GM19328 (cell line): ENCODE measurements at regions not wholly inside any gene's neighbourhood (a gene's known extent, or its start where the extent isn't known, plus 50 kb on each side); places are given as distances from the start of the nearest gene placed in this dataset.

Experiments used
- ATAC-seq: cut with Tn5 transposase; IDR thresholded peaks from one replicate; pipeline ENCODE4 v1.9.1; 2021; ENCODE audit warnings: mild to moderate bottlenecking, moderate library complexity; ENCODE audit not compliant: unreplicated experiment

DNA sequence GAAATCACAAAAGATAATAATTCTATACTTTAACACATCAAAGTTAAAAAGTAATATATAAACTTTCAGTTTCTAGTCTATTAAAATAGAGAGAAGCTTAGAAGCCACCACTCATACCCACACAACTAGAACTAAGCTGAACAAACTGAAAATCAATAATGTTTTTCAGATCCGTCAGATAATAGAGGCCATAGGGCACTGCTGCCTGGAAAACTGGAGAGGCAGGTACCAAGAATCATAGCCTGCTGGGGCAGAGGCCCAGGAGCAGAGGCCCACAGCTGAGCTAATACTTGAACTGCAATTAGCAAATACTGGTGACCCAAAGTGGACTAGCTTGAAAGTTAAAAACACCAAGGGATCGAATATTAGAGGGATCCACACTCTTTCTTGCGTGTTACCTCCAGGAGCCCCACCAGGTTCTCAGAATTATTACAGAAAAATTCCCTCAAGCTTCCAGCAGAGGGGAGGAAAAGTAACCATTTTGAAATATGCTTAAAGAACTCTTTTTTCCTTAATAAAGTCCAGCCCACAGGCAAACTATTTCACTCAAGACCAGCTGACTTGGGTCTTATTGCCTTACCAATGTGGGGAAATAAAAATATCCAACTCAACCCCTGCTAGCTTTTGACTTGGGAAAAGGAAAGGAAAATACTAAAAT, 774.1 kb upstream of the IGFBP3 start:
- no peak for ATAC-seq

DNA sequence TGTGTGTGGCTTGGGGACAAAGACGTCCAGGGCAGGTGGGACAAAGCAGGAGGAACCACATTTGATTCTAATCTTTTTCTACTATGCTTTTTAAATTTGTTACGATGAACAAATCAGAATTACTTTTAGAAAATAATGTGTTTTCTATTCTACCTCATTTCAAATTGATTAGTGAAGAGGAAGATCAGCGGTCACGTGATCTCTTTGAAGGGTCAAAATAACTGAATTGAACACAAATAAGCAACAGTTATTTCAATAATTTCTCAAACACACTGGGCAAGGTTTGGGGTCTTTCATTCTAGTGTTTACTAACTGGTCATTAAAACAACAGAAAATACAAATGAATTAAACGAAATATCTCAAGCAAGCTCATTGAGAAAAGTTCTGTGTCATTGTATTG, 773.0 kb upstream of the IGFBP3 start:
- ATAC-seq = no peak

DNA sequence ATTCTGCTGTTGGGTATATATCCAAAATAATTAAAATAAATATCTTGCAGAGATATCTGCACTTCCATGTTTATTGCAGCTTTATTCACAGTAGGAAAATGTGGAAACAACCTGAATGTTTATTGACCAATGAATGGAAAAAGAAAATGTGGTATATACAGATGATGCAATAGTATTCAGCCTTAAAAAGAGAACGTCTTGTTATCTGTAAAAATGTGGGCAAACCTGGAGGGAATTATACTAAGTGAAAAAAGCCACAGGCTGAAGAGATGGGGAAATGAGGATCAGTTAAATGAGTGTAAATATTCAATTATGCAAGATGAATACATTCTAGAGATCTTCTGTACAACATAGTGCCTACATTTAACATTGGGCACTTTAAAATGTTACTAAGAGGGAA, 766.1 kb upstream of the IGFBP3 start:
- ATAC-seq = no peak

DNA sequence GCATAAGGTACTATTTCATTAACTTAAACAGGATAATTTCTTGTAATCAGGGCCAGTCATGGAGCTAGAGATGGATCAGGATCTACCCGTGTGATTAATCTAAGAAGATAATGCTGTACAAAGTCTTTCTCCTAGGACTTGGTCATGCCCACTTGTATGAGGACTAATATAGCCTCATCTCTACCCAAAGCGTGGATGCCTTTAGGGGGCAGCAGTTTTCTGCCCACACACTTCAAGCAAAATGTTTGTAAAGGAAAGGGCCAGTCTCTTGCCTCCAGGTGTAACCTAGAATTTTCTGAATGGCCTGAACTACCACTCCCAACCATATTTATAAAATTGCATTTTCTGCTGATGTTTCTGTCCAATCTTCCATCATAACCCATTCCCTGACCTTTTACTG, 764.0 kb upstream of the IGFBP3 start:
- ATAC-seq = no peak

DNA sequence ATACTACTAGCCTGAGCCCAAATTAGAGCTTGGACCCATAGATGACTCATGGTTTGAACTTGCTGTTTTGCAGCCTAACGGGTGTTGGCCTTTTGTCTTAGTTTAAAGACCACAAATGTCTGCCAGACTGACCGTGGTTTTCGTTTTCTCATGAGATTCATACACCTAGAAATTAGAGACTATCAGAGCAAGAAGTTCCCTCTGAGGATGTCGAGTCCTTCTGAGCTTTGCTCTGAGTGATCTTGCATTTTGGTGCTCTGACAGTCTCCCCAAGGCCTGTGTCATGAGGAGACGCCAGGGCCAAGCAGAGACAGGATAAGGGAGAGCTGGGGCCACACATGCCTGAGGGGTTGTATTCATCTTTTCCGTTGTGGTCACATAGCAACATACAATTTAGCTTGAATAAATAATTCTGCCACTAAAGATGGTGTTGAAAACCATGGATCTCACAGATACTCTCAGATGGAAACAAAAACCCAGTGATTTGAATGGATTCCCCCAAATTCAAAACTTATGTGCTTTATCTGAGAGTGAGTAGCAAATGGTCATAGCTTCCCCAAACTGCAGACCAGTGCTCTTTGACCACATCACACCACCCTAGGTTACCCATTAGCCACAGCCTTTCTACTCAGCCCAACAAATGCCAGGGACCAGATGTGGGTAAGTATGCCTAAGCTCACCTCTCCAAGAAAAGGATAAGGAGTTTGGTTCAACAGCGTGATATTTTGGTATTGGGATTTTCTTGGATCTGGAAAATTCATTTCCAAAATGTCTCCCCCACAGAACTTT, 762.0 kb upstream of the IGFBP3 start:
- no peak for ATAC-seq

DNA sequence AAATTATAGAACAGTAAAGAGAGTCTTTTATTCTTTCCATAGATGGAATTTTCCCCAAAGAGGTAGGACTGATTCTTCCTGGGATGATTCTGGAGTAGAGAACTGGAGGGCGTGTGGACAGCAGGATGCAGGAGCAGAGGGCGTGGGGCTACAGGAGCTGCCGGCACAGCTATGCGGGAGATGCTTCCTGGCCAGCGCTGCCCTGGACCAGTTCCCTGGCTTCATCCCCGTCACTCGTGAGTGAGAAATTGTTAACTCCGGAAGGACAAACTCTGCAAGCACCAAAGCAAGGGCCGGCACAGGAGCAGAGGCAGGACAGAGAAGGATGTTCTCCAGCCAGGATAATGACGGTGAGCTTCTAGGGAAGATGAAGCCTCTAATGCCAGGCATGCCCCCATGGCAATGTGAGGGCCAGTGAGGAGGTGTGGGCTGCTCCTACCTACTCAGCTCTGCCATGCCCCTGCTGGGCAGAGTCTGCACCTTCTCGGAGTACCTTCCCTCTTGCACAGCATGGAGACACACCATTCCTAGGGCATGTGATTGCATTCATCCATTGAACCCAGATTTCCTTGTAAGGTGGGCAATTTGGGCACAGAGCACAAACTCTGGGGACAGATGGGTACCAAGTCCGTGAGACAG, 760.9 kb upstream of the IGFBP3 start:
- no peak for ATAC-seq

DNA sequence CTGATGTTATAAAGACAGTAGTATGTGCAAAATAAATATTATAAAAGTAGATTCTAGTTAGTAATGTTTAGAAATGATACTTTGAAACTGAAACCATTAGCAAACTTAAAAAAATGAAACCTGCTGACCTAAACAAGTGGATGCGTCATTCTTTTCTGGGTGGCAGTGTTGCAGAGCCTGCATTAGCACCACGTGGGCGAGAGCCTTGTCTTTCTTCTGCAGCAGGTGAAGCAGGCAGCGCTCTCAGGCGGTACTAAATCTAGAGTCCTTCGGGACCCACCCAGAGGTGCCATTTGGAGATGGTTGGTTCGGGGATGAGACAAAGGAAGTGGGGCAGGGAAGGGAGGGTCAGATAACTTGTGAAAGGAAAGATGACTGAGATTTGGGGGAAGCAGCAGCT, 759.1 kb upstream of the IGFBP3 start:
- ATAC-seq = no peak

DNA sequence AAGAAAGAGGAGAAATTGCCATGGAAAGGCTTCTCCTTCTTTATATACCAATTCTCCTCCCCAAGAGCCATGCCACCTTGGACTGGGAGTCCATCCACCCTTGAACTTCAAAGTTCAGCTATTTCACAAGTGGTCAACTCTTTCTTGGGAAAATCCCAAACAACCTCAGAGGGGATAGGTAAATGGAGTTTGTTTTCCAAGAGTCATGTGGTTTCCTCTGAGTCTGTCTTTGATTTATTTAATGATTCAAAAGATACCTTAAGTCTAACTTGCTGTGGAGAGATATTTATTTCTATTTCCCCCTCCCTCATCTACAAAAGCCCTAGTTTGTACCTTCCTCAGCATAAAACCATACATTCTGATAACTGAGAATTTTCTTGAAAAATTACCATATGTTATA, 758.6 kb upstream of the IGFBP3 start:
- ATAC-seq = no peak

DNA sequence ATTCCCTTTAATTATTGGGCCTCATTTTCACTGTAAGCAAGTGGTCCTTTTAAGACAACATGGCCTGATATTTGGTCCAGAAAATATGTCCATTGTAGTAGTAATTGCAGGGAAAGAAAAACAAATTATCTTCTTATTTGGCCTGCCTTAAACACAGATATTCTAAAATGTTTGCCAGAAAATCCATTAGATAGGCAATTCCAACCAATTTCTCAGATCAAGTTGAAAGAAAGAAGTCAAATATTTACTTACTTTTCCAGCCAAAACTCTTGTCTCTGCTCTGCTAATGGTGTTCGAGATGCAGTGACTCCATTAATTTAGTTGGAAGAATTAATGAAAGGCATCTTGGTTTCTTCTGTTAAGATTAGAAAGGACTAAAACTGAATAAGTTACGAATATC, 757.3 kb upstream of the IGFBP3 start:
- no peak for ATAC-seq

DNA sequence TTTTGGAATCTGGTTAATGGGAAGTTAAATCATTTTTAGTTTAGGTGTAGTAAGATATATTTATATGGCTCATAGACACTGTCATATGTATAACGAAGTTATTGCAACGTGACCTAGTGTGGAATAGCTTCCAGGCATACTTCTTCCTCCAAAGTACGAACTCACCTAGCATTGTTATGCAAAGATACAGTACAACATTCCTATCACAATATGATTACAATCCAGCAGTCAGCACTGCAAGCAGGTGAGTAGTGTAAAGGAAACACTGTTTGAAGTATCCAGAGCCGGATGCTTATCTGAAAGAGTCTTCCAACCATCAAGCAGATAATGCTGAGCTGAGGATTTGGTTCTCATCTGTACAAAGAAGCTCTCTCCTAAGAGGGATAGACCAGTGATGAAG, 754.4 kb upstream of the IGFBP3 start:
- ATAC-seq = no peak

DNA sequence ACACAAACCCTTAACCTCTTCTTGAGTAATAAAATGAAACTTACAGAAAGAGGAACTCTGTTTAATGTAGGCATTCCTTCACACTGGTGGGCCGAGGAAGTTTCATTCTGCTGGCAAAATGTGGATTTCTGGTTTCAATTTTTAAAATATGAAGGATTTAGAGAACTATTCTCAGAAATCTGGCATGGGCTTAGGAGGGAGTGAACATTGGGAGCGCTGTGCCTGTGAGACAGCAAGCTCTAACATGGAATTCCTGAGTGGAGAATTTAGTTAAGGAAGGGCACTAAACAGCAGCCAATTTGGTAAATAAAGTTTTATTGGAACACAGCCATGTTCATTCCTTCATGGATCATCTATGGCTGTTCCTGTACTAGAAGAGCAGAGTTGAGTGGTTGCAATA, 751.8 kb upstream of the IGFBP3 start:
- no peak for ATAC-seq

DNA sequence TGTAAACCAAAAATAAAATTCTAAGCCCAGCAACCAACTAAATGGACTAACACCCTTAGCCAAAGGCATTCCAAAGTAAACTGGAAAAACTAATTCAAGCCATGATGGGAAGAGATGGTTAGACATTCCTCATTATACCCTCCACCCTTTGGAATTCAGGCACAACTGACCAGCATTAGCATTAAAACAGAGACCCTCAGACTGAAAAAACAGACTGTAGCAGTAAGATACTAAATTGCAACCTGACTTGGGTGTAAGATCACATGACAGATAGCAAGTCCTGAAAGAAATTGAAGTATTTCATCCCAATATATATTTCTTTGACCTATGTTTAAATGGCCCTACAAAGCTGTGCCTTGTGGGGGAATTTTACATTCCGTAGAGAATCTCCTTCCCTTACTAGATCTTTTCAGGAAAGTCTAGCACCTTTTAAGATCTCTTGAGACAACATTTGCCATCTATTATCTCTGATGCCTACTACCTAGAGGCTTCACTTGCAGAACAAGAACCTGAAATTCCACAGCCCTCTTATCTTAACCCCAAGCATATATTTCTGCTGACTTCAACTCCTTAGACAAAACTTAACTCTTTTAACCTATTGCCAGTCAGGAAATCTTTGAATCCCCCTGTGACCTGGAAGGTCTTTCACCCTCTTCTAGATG, 750.2 kb upstream of the IGFBP3 start:
- no peak for ATAC-seq

DNA sequence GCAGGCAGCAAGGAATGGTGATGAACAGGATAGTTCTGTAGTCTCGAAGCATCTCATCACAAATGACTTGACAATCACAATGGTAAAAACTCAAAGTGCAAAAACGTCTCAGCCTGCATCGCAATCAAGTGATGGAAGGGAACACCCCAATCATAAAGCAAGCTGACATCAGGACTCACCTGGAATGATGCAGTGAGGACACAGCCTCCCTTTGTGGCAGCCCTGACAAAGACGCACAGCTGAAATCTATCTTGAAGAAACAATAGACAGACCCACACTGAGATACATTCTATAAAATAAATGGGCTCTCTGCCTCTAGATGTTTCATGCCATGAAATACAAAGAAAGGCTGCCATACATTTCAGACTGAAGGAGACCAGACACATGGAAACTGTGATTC, 748.0 kb upstream of the IGFBP3 start:
- ATAC-seq = no peak

DNA sequence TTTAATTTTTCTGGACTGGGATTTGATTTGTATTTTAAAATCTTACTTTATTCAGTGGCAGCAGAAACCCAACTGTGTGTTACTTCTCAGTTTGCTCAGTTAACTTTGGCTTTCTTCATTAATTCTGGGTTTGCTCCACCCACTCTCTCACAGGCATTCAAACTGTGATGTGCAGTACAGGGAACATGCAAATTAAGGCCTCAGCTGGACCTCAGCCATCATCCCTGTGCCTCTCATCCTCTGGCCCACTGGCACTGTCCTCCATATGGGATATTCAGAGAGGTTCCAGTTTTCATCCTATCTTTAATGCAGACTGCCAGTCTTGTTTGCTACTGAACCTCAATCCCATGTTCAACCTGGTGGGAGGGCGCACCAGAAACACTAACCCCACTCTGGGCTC, 743.4 kb upstream of the IGFBP3 start:
- ATAC-seq = no peak

DNA sequence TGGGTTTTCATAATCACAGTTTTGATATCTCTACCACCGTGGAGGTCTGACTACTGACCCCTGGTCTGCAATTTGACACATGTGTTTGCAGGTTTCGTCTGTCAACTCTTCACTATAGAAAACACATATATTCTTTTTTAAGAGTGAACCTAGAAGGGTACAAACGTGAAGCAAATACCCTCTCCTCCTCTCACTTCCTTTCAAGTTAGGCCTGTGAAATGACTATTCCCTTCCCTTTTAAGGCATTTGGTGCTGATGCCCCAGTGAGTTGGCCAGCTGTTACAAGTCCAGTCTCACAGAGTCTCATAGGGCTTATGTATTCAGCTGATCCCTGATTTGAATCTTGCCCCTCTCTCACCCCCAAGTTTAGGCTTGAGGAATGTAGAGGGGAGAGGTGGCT, 742.0 kb upstream of the IGFBP3 start:
- no peak for ATAC-seq

DNA sequence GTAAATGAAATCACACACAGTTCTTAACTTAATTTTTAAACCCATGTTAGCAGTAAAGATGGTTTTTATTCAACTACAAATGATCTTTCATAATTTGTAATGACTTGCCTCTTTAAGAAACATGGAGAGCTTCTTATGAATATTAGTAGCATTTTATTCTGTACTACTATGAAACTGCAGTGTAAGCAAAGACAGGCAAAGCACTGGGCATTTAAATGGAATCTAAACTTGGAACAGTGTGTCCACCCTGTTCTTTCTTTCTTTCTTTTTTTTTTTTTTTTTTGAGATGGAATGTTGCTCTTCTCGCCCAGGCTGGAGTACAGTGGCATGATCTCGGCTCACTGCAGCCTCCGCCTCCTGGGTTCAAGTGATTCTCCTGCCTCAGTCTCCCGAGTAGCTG, 740.4 kb upstream of the IGFBP3 start:
- no peak for ATAC-seq

DNA sequence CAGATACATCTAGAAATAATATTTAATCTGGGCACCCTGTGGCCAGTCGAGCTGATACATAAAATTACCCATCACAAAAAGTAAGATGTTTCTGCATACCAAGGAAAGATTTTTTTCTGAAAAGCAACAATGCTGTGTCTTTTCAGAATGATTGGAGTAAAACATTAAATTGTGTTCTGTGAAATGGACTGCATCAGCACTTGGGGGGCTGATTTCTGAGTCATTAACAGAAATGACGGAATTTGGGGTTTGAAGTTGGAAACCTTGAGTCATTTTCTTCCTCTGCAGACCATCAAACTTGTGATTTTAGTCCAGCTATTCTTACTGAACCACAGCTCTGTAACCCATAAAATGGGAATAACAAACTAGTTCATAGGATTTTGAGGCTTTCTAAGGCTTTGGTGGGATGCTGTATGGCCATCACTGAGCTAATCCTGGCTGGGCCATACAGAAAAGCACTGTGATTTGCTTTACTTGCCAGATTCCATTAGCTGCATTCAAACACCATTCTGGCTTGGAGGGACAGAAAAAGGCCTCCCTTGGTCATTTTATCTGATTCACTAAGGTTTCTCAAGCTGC, 739.4 kb upstream of the IGFBP3 start:
- no peak for ATAC-seq

DNA sequence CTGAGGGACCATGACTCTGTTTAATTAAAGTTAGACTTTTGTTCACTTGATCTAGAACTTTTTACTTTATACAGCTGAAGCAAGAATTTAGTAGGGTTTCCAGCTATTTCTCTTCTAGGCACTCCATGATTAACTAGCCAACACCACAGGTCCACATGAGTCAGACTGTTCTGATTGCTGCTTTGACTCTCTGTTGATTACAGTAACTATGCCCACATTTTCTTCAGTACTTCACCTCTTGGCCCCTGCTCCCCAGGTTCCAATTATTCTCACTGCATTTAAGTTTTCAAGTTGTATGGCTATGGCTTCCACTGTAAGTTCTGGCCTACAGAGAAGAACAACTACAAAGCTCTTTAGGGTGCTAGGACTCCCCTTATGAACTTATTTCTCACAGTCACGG, 737.2 kb upstream of the IGFBP3 start:
- ATAC-seq = no peak

DNA sequence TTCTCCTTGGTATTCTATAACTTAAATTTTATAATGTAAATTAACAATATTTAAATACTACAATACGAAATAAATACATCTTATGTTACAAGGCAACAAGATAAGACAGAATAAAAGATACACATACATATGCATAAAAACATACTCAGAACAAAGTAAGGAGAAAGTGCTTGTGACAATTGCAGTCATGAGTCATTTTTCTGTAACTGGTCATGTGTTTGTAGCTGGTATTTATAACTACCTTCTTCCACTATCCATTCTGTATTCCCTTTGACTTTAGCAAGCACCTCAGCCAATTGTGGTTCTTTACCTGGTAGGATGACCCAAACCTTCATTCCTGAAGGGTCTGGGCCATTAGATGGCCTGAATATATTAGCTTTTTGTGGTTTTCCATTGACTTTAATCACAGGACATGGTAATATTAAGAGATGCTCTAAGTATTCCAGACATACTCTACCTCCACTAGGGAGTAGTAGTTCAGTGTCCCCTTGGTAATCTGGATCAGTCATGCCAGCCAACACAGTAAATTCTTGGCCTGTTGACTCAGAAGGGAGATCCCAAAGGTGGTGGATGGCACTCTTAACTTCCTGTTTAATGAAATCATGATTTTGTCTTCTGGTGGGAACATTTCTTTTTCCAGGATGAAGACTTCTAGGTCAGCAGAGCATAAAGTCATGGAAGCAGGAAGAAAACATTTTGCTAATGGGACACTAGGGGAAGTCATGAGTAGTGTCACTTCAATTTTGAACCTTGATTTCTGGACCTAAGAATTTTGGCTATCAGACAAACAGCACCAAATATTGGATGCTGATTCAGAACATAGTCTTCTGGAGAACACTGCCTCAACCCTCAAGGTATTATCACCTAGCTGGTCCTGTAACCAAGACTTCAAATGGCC, 733.7 kb upstream of the IGFBP3 start:
- no peak for ATAC-seq

DNA sequence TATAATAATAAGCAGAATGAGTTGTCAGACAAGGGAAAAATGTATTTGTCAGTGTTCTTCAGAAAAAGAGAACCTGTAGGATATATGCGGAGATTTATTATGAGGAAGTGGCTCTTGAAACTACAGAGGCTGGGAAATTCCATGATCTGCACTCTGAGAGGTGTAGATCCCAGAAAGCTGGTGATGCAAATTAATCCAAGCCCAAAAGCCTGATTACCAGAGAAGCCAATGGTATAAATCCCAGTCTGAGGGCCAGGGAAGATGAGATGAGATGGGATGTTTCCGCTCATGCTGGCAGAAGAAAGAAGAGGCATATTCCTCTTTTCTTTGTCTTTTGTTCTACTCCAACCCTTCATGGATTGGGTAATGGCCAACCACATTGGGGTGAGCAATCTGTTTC, 732.8 kb upstream of the IGFBP3 start:
- no peak for ATAC-seq
